OCI-LY7 (cell line): ENCODE measurements at regions not wholly inside any gene's neighbourhood (a gene's known extent, or its start where the extent isn't known, plus 50 kb on each side); places are given as distances from the start of the nearest gene placed in this dataset.

Source experiments
- EZH2phosphoT487 ChIP-seq: fragments of 200-600 bp; sonication (generic); IDR thresholded peaks from 2 replicates; pipeline ENCODE4 v1.6.1; 2018; ENCODE audit warnings: low read depth, borderline replicate concordance, mild to moderate bottlenecking, mixed run types, antibody characterized with exemption, low read length, moderate library complexity, mixed read lengths
- TF ChIP-seq, protein P1 (sequence below): fragments of 200-600 bp; sonication (generic); conservative IDR thresholded peaks from 2 replicates; pipeline ENCODE4 v1.5.1; 2014; ENCODE audit warnings: mild to moderate bottlenecking, antibody characterized with exemption, low read length, moderate library complexity, mixed read lengths

DNA sequence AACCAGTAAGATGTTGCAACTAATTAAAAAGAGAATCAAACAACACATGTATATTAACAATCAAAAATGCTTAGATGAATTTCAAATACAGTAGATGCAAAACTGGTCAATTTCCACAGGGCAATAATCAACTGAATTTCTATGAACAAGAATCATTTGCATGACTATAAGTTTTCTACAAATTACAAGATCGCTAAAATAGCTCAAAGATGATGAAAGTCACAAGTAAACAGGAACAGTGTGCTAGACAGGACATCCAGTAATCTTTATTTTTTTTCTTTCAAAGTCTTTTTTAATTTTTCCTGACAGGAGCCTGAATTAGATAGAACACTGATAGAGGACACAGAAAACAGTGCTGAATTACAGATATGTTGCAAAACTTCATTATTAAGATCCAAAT lies 608.2 kb upstream of the DAB2 start:
- TF ChIP-seq, protein P1, sequence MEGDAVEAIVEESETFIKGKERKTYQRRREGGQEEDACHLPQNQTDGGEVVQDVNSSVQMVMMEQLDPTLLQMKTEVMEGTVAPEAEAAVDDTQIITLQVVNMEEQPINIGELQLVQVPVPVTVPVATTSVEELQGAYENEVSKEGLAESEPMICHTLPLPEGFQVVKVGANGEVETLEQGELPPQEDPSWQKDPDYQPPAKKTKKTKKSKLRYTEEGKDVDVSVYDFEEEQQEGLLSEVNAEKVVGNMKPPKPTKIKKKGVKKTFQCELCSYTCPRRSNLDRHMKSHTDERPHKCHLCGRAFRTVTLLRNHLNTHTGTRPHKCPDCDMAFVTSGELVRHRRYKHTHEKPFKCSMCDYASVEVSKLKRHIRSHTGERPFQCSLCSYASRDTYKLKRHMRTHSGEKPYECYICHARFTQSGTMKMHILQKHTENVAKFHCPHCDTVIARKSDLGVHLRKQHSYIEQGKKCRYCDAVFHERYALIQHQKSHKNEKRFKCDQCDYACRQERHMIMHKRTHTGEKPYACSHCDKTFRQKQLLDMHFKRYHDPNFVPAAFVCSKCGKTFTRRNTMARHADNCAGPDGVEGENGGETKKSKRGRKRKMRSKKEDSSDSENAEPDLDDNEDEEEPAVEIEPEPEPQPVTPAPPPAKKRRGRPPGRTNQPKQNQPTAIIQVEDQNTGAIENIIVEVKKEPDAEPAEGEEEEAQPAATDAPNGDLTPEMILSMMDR: no peak
- TF ChIP-seq EZH2phosphoT487: no peak
